ENCODE measurements at regions not wholly inside any gene's neighbourhood (a gene's known extent, or its start where the extent isn't known, plus 50 kb on each side); places are given as distances from the start of the nearest gene placed in this dataset.
"Not testable (repeated sequence)": the region's sequence is repeated elsewhere in the genome, so short reads cannot be mapped to it uniquely, and the experiment has no call there.

DNA sequence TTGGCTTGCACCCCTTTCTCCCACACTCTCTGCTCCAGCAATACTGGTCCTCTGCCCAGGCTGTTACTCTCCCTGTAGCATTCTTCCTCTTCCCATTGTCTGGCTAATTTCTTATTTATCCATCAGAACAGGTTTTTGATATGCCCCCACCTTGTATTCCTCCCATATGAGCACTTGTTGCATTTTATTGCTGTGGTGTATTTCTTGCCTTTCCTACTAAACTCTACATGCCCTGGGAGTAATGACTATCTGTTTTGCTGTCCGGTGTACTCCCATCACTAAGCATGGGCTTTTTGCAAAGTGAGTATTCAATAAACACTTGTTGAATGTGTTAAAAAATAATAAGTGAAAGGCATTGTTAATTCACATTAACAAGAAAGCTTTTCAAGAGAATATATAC is 104.3 kb upstream of the RANBP3L start:
- Mint-ChIP-seq H3K4me3 (no peak overlapping the region), H3K27ac (no peak overlapping the region), H3K27me3 (ENCODE audit: insufficient read depth, low read depth) (peaks cover 4% of the 10 kb centered on the region), H3K9me3 (peaks cover 2% of the 10 kb centered on the region), H3K4me1 (peaks cover 4% of the 10 kb centered on the region), H3K36me3 (no peaks in the 10 kb centered on the region)
- Histone ChIP-seq H3K79me2 (ENCODE audit: low read depth) (no peaks in the 10 kb centered on the region), H3K4me3 (no peak overlapping the region), H3K27ac (no peak overlapping the region), H3K4me2 (no peak overlapping the region), H3K9me3 (ENCODE audit: low read depth) (no peaks in the 10 kb centered on the region), H3K36me3 (no peaks in the 10 kb centered on the region), H3K9ac (no peak overlapping the region), H4K20me1 (ENCODE audit: low read depth) (no peaks in the 10 kb centered on the region), H2AFZ (replicated peaks) (no peak overlapping the region), H3K27me3 (no peaks in the 10 kb centered on the region), H3K4me1 (no peaks in the 10 kb centered on the region), H3F3A (ENCODE audit: low read depth) (no peaks in the 10 kb centered on the region)
- no peak for DNase-seq (ENCODE audit: low spot score)
- TF ChIP-seq EZH2phosphoT487 (IDR thresholded peaks at IDR 0.05) (no peak), EZH2 (IDR thresholded peaks at IDR 0.05) (no peak)
- TF ChIP-seq, protein P1, sequence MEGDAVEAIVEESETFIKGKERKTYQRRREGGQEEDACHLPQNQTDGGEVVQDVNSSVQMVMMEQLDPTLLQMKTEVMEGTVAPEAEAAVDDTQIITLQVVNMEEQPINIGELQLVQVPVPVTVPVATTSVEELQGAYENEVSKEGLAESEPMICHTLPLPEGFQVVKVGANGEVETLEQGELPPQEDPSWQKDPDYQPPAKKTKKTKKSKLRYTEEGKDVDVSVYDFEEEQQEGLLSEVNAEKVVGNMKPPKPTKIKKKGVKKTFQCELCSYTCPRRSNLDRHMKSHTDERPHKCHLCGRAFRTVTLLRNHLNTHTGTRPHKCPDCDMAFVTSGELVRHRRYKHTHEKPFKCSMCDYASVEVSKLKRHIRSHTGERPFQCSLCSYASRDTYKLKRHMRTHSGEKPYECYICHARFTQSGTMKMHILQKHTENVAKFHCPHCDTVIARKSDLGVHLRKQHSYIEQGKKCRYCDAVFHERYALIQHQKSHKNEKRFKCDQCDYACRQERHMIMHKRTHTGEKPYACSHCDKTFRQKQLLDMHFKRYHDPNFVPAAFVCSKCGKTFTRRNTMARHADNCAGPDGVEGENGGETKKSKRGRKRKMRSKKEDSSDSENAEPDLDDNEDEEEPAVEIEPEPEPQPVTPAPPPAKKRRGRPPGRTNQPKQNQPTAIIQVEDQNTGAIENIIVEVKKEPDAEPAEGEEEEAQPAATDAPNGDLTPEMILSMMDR (IDR thresholded peaks at IDR 0.05), result no peak

DNA sequence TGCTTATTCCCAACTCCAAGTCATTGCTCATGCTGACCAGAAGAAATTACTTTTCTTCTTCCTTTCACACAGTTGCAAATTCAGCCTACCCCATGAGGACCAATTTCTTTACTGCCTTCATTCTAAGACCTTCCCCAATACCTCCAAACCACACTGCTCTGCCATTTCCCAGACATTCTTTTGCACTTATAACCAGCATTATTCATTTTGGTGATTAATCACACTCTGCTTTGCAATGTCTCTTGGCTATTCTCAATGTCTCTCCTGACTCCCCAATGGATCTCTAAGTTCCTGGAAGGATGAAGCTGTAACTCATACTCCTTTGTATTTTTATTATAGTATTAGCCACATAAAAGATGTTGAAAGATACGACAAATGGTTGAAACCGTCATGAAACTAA is 105.7 kb upstream of the RANBP3L start:
- no peaks in the 10 kb centered on the region for H3K9me3 ChIP-seq (ENCODE audit: low read depth)
- no peak overlapping the region for H3K27ac Mint-ChIP-seq
- TF ChIP-seq, protein P1 (IDR thresholded peaks at IDR 0.05), result no peak
- no peak for TF ChIP-seq EZH2 (IDR thresholded peaks at IDR 0.05)
- H3K79me2 ChIP-seq (ENCODE audit: low read depth), result no peaks in the 10 kb centered on the region
- no peak overlapping the region for H2AFZ ChIP-seq (replicated peaks)
- H3K4me1 Mint-ChIP-seq, result peaks cover 4% of the 10 kb centered on the region
- no peaks in the 10 kb centered on the region for H3K4me1 ChIP-seq
- H4K20me1 ChIP-seq (ENCODE audit: low read depth), result no peaks in the 10 kb centered on the region
- H3K27me3 ChIP-seq, result no peaks in the 10 kb centered on the region
- H3K27me3 Mint-ChIP-seq (ENCODE audit: insufficient read depth, low read depth), result peaks cover 6% of the 10 kb centered on the region
- no peak overlapping the region for H3K4me3 ChIP-seq
- H3K9me3 Mint-ChIP-seq, result peaks cover 5% of the 10 kb centered on the region
- DNase-seq (ENCODE audit: low spot score), result no peak
- no peaks in the 10 kb centered on the region for H3F3A ChIP-seq (ENCODE audit: low read depth)
- no peak overlapping the region for H3K27ac ChIP-seq
- H3K9ac ChIP-seq, result no peak overlapping the region
- H3K4me3 Mint-ChIP-seq, result no peak overlapping the region
- no peaks in the 10 kb centered on the region for H3K36me3 Mint-ChIP-seq
- H3K4me2 ChIP-seq, result no peak overlapping the region
- no peaks in the 10 kb centered on the region for H3K36me3 ChIP-seq

DNA sequence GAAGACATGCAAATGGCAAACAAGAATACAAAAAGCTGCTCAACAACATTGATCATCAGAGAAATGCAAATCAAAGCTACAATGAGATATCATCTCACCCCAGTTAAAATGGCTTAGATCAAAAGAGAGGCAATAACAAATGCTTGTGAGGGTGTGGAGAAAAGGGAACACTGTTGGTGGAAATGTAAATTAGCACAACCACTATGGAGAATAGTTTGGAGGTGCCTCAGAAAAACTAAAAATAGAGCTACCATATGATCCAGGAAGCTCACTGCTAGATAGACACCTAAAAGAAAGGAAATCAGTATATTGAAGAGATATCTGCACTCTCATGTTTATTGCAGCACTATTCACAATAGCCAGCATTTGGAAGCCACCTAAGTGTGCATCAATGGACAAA is 108.0 kb upstream of the RANBP3L start:
- not testable (repeated sequence) for H3F3A ChIP-seq (ENCODE audit: low read depth); H3K27me3 ChIP-seq; H3K4me1 ChIP-seq; H3K4me3 Mint-ChIP-seq; H3K4me2 ChIP-seq; H3K9me3 ChIP-seq (ENCODE audit: low read depth); H3K9ac ChIP-seq; H3K4me1 Mint-ChIP-seq; H3K9me3 Mint-ChIP-seq; H3K79me2 ChIP-seq (ENCODE audit: low read depth); H4K20me1 ChIP-seq (ENCODE audit: low read depth); H3K4me3 ChIP-seq; H3K27ac Mint-ChIP-seq; H3K36me3 ChIP-seq; H3K36me3 Mint-ChIP-seq; H2AFZ ChIP-seq (replicated peaks); DNase-seq (ENCODE audit: low spot score); H3K27ac ChIP-seq; H3K27me3 Mint-ChIP-seq (ENCODE audit: insufficient read depth, low read depth)

DNA sequence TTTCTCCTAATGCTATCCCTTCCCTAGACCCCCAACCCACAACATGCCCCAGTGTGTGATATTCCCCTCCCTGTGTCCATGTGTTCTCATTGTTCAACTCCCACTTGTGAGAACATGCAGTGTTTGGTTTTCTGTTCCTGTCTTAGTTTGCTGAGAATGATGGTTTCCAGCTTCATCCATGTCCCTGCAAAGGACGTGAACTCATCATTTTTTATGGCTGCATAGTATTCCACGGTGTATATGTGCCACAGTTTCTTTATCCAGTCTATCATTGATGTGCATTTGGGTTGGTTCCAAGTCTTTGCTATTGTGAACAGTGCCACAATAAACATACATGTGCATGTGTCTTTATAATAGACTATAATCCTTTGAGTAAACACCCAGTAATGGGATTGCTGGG is 109.0 kb upstream of the RANBP3L start:
- not testable (repeated sequence) for DNase-seq (ENCODE audit: low spot score); H3K79me2 ChIP-seq (ENCODE audit: low read depth); H3K27ac Mint-ChIP-seq; H3K4me1 Mint-ChIP-seq; H3K4me1 ChIP-seq; H3K27me3 Mint-ChIP-seq (ENCODE audit: insufficient read depth, low read depth); H2AFZ ChIP-seq (replicated peaks); H3K4me2 ChIP-seq; H3K36me3 Mint-ChIP-seq; H4K20me1 ChIP-seq (ENCODE audit: low read depth); H3F3A ChIP-seq (ENCODE audit: low read depth); H3K9me3 Mint-ChIP-seq; H3K27ac ChIP-seq; H3K9me3 ChIP-seq (ENCODE audit: low read depth); H3K27me3 ChIP-seq; H3K9ac ChIP-seq; H3K4me3 ChIP-seq; H3K4me3 Mint-ChIP-seq; H3K36me3 ChIP-seq

Measured in neural progenitor cell (in vitro differentiated cells).